ENCODE measurements at regions not wholly inside any gene's neighbourhood (a gene's known extent, or its start where the extent isn't known, plus 50 kb on each side); places are given as distances from the start of the nearest gene placed in this dataset.
"Not testable (repeated sequence)": the region's sequence is repeated elsewhere in the genome, so short reads cannot be mapped to it uniquely, and the experiment has no call there.

DNA sequence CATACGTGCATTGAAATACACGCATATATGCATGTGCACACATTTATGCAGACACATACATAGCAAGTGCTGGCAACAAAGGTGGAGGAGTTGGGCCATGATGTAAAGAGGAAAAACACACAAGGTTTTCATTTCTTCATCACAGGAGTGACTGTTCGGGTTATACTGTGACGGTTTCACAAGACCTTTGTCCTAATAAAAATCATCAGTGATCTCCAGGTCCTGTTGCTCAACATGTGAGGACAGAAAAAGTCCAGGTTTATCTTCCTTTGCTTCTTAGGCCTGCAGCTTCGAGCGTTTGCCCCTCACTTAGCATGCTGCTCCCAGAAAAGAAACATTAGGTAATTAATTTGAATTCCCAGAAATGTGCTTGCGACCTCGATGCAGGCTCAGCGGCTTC lies 1260.0 kb upstream of the TMEM132C start:
- Mint-ChIP-seq H3K4me3 (no peak overlapping the region), H3K27ac (no peak overlapping the region), H3K27me3 (peaks cover under 1% of the 10 kb centered on the region), H3K4me1 (no peaks in the 10 kb centered on the region), H3K9me3 (no peaks in the 10 kb centered on the region), H3K36me3 (no peaks in the 10 kb centered on the region)

DNA sequence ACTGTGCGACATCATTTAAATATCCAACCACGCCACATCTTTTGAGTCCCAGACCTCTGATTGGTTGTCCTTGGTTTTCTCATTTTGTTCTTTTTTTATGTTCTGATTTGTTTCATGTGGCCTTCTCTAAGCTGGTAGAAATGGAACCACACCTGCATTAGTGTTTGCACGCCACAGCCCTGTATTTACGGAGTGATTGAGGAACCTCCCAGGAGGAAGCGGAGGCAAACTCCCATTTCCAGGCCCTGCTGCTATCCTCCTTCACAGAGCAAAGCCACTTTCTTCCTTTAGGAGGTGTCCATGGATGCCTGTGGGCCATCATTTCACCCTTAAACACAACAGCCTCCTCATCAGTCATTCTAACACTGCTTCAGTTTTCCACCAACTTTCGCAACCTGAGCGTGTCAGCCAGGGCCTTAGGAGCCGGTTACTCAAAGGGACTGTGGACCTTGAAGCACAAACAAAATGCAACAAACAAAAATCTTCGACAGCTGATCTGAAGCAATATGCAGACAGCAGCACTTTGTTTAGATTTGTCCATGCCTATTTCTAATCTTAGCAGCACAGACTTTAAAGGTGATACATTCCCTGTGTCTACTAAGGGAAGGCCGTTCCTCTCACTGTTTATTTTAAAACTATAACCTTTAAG lies 1258.1 kb upstream of the TMEM132C start:
- Mint-ChIP-seq H3K4me1 (no peaks in the 10 kb centered on the region), H3K9me3 (no peaks in the 10 kb centered on the region), H3K4me3 (no peak overlapping the region), H3K27ac (no peak overlapping the region), H3K36me3 (no peaks in the 10 kb centered on the region), H3K27me3 (peaks cover 7% of the 10 kb centered on the region)

GRCh38 chr12:127012109-127012508 lies 1254.9 kb upstream of the TMEM132C start:
- Mint-ChIP-seq H3K27ac (no peak overlapping the region), H3K9me3 (no peaks in the 10 kb centered on the region)

GRCh38 chr12:127013197-127013596 lies 1253.8 kb upstream of the TMEM132C start:
- no peak overlapping the region for H3K27ac Mint-ChIP-seq
- H3K27me3 Mint-ChIP-seq, result peaks cover 7% of the 10 kb centered on the region
- H3K9me3 Mint-ChIP-seq, result no peaks in the 10 kb centered on the region
- no peaks in the 10 kb centered on the region for H3K36me3 Mint-ChIP-seq
- no peak overlapping the region for H3K4me3 Mint-ChIP-seq
- no peaks in the 10 kb centered on the region for H3K4me1 Mint-ChIP-seq

More at GRCh38 chr12:127012109-127012508, 1254.9 kb upstream of the TMEM132C start:
- Mint-ChIP-seq H3K4me1 (no peaks in the 10 kb centered on the region), H3K36me3 (no peaks in the 10 kb centered on the region), H3K4me3 (no peak overlapping the region), H3K27me3 (peaks cover 7% of the 10 kb centered on the region)

- Mint-ChIP-seq H3K36me3 (no peaks in the 10 kb centered on the region), H3K27ac (no peak overlapping the region), H3K9me3 (no peaks in the 10 kb centered on the region), H3K4me3 (no peak overlapping the region), H3K27me3 (peaks cover 7% of the 10 kb centered on the region), H3K4me1 (no peaks in the 10 kb centered on the region)
Observed at GRCh38 chr12:127014079-127014478, 1252.9 kb upstream of the TMEM132C start.

DNA sequence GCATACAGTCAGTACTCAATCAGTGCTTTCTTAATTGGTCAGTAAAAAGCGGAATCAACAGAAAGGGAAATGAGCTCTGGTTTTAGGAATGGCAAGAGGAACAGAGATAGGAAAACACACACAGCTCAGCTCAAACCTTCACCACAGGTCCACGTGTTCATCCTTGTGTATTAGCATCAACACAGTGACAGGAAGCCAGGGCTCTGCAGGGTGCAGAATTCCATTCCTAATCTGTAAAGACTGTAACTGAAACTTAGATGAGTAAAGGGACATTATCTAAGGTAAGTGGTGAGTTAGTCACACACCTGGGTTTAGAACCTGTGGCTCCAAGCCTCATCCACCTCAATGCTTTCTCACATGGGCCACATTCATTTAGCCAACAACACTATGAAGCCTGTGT lies 1242.2 kb upstream of the TMEM132C start:
- Mint-ChIP-seq H3K4me3 (no peak overlapping the region), H3K9me3 (no peaks in the 10 kb centered on the region), H3K4me1 (no peaks in the 10 kb centered on the region), H3K36me3 (no peaks in the 10 kb centered on the region), H3K27ac (no peak overlapping the region), H3K27me3 (peaks cover 2% of the 10 kb centered on the region)

DNA sequence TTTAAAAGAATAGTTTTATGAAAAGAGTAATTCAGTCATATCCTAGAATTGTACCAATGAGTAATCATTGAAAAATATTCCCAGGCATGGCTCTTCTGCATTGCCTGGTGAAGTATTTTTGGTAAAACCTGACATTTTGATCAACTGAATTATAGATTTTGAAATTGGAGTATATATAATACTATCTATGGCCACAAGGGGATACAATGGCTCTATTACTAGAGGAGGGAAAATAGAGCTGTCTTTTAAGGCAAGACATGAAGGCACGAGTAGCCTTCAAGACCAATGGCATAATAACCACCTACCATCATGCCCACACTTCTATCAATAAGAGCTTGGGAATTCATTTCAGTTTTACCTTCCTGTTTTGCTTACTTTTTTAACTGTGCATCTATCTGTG lies 1241.4 kb upstream of the TMEM132C start:
- Mint-ChIP-seq H3K4me3 (no peak overlapping the region), H3K27me3 (peaks cover 2% of the 10 kb centered on the region), H3K36me3 (no peaks in the 10 kb centered on the region), H3K27ac (no peak overlapping the region), H3K4me1 (no peaks in the 10 kb centered on the region), H3K9me3 (no peaks in the 10 kb centered on the region)

GRCh38 chr12:127035011-127035879 lies 1231.7 kb upstream of the TMEM132C start:
- Mint-ChIP-seq H3K4me1 (no peaks in the 10 kb centered on the region), H3K27me3 (no peaks in the 10 kb centered on the region), H3K27ac (no peak overlapping the region), H3K4me3 (no peak overlapping the region), H3K9me3 (no peaks in the 10 kb centered on the region), H3K36me3 (no peaks in the 10 kb centered on the region)

- H3K4me3 Mint-ChIP-seq, result no peak overlapping the region
- no peaks in the 10 kb centered on the region for H3K9me3 Mint-ChIP-seq
- H3K36me3 Mint-ChIP-seq, result no peaks in the 10 kb centered on the region
- peaks cover 1% of the 10 kb centered on the region for H3K27me3 Mint-ChIP-seq
- no peaks in the 10 kb centered on the region for H3K4me1 Mint-ChIP-seq
- H3K27ac Mint-ChIP-seq, result no peak overlapping the region
Observed at GRCh38 chr12:127038152-127038551, 1228.8 kb upstream of the TMEM132C start.

DNA sequence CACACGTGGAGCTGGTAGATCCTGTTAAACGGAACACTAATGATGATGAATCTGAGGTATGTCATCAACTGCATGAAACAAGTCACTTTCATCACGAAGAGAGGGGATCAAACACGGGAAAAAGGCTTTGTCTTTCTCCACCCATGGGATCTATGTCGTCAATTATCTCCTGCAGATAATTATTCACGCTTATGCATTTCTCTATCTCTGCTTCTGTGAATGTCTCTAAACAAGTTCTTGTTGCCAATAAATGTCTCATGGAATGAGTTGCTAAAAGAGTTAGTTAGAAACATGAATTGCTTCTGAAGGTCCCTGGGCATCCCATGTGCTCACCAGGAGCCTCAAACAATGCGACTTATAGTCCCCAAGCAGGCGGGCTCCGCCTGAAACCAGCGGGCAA lies 1228.2 kb upstream of the TMEM132C start:
- Mint-ChIP-seq H3K27me3 (peaks cover 1% of the 10 kb centered on the region), H3K27ac (no peak overlapping the region), H3K36me3 (no peaks in the 10 kb centered on the region), H3K4me1 (no peaks in the 10 kb centered on the region), H3K9me3 (no peaks in the 10 kb centered on the region), H3K4me3 (no peak overlapping the region)

- Mint-ChIP-seq H3K27ac (no peak overlapping the region), H3K4me1 (no peaks in the 10 kb centered on the region), H3K27me3 (peaks cover 1% of the 10 kb centered on the region), H3K4me3 (no peak overlapping the region), H3K36me3 (no peaks in the 10 kb centered on the region), H3K9me3 (no peaks in the 10 kb centered on the region)
Observed at GRCh38 chr12:127041985-127042625, 1224.9 kb upstream of the TMEM132C start.

GRCh38 chr12:127043731-127044130 lies 1223.2 kb upstream of the TMEM132C start:
- Mint-ChIP-seq H3K27ac (no peak overlapping the region), H3K4me1 (no peaks in the 10 kb centered on the region), H3K9me3 (no peaks in the 10 kb centered on the region), H3K4me3 (no peak overlapping the region), H3K27me3 (peaks cover 3% of the 10 kb centered on the region), H3K36me3 (no peaks in the 10 kb centered on the region)

- H3K27me3 Mint-ChIP-seq, result peaks cover 3% of the 10 kb centered on the region
- no peaks in the 10 kb centered on the region for H3K9me3 Mint-ChIP-seq
Observed at GRCh38 chr12:127044836-127045235, 1222.1 kb upstream of the TMEM132C start.

DNA sequence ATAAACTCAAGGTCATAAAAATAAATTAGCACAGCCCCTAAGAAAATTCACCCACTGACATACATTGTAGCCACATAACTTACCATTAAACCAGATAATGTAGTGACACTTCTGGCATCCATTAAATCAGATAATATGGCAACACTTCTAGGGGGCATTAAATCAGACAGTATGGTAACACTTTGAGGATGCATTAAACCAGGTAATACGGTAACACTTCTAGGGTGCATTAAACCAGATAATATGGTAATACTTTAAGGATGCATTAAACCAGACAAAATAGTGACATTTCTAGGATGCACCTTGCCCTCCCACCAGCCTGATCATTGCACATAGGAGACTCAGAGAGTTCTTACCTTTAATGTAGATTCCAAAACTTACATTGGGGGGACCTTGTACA lies 1220.5 kb upstream of the TMEM132C start:
- H3K27me3 Mint-ChIP-seq, result peaks cover 3% of the 10 kb centered on the region
- no peak overlapping the region for H3K27ac Mint-ChIP-seq
- no peak overlapping the region for H3K4me3 Mint-ChIP-seq
- H3K36me3 Mint-ChIP-seq, result no peaks in the 10 kb centered on the region
- no peaks in the 10 kb centered on the region for H3K9me3 Mint-ChIP-seq
- H3K4me1 Mint-ChIP-seq, result no peaks in the 10 kb centered on the region

More at GRCh38 chr12:127044836-127045235, 1222.1 kb upstream of the TMEM132C start:
- H3K27ac Mint-ChIP-seq, result no peak overlapping the region
- no peaks in the 10 kb centered on the region for H3K4me1 Mint-ChIP-seq
- H3K36me3 Mint-ChIP-seq, result no peaks in the 10 kb centered on the region
- H3K4me3 Mint-ChIP-seq, result no peak overlapping the region

DNA sequence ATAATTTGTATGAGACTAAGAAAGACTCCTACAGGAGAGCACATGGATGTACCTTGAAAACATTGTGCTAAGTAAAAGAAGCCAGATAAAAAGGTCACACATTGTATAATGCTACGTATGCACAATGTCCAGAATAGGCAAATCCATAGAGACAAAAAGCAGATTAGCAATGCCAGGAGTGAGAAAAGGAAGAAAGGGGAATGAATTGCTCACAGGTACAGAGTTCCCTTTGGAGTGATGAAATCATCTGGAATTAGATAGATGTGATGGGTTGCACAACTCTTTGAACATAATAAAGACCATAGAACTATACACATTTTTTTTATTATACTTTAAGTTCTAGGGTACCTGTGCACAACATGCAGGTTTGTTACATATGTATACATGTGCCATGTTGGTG lies 1218.9 kb upstream of the TMEM132C start:
- Mint-ChIP-seq H3K36me3 (no peaks in the 10 kb centered on the region), H3K4me3 (no peak overlapping the region), H3K9me3 (no peaks in the 10 kb centered on the region), H3K27me3 (peaks cover 1% of the 10 kb centered on the region), H3K4me1 (no peaks in the 10 kb centered on the region), H3K27ac (no peak overlapping the region)

- H3K27me3 Mint-ChIP-seq, result not testable (repeated sequence)
Observed at GRCh38 chr12:127048525-127048924, 1218.4 kb upstream of the TMEM132C start.

More at GRCh38 chr12:127048525-127048924, 1218.4 kb upstream of the TMEM132C start:
- not testable (repeated sequence) for H3K27ac Mint-ChIP-seq, H3K4me3 Mint-ChIP-seq, H3K36me3 Mint-ChIP-seq, H3K9me3 Mint-ChIP-seq, H3K4me1 Mint-ChIP-seq
